NCI-H748 (cell line): ENCODE measurements at regions not wholly inside any gene's neighbourhood (a gene's known extent, or its start where the extent isn't known, plus 50 kb on each side); places are given as distances from the start of the nearest gene placed in this dataset.
A peak's percentile ranks its signal among the peaks of the same experiment; 100 is the strongest.

Experiments
- DNase-seq: peaks from one replicate; lab custom pipeline; 2025; ENCODE audit not compliant: unreplicated experiment; lab: John Stamatoyannopoulos, UW

DNA sequence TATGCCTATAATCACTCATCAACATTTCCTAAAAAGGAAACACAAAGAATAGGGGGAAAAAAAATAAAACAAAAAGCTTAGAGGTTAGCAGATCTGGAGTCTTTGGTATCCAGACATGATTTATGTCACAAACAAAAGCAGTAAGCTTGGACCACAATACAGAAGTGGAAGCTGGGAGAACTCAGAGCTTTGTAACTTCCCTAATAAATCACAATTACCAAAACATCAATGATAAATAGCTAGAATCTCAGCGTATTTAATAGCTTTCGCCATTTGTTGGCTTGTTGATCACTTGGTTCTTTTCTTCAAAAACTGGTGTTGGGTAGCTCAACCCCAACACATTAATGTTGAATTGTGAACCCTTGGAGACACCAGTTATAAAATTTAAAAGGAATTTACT is 392.5 kb downstream of the IRS1 start:
- no peak for DNase-seq

DNA sequence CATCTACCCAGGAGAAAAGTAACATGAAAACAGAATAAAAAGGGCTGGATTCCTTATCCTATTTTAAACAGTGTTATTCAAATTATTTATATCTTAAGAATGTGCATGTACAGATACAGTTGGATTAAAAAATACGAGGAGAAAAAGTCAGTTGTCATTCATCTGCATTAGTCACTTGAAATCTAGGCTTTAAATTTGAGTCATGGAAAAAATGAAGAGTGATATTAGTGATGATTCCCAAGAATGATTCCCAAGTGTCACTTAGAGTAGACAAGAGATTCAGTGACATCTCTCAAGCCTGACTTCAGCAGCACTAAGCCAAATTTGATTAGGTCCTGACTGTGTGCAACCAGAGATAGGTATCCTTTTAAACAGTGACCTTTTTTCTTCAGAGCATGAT is 394.2 kb downstream of the IRS1 start:
- DNase-seq, result no peak

DNA sequence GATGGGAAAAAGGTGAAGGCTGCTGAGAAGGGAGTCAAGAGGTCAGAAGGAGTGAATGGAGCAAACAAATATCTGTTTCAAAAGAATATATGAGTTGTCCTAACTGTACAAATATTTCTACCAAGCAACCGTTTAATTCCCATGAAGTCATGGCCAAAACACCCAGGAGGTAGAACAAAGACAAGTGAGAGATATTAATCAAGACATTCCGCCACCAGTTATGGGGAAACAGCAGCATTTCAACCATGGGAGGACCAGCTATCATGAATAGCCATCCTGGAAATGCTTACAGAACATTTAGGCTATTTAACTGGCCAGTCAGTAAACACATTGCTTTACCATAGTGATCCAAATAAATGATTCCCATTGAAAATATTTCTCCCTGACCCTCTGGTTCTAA is 396.3 kb downstream of the IRS1 start:
- DNase-seq, result no peak

DNA sequence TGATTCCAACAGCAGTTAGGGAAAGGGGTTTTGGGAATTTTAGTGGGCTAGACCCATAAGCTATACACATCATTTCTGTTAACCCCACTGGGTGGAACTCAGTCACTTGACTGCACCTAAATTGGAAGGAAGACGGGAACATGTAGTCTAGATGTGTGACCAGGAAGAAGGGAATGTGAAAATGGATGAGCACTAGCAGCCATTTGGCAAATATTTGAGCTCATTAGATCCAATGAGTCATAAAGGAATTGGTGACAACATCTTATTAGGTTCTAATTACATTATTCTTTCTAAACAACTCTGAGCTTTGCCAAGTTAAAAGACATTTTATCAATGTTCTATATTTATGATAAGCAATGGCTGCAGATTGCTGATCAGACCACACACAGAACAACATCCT is 400.6 kb downstream of the IRS1 start:
- DNase-seq, result no peak

DNA sequence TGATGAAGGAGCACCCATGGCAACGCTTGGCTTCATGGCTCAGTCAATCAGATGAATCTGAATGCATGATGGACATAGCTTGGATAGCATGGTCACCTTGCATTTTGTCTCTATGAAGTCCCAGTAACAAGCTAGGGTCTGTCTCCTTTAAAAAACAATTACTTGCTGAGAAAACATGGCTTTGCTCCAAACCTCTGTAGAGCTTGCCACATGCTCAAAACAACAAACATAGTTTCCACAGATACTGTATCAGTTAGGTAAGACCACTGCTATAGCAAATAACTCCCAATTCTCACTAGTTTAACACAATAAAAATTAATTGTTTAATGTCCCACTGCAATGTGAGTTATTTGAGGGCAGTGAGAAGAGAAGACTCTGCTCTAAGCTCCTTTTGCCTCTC is 401.0 kb downstream of the IRS1 start:
- no peak for DNase-seq

DNA sequence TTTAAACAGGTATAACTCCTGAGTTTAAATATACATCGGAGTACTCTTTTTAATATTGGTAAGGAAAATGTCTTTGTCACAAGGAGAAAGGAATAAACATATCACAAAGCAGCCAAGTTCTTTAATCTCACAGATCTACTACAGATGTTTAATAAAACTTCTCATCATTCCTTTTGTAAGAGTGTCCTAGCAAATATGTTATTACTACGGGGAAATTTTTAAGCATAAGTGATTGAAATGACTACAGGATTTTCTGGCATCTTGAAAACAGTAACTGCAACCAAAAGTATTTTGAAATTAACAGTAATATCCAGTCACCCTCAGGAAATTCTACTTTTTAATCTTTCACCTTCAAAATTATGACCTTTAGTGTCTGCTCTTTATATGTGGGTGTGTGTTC is 403.1 kb downstream of the IRS1 start:
- no peak for DNase-seq

DNA sequence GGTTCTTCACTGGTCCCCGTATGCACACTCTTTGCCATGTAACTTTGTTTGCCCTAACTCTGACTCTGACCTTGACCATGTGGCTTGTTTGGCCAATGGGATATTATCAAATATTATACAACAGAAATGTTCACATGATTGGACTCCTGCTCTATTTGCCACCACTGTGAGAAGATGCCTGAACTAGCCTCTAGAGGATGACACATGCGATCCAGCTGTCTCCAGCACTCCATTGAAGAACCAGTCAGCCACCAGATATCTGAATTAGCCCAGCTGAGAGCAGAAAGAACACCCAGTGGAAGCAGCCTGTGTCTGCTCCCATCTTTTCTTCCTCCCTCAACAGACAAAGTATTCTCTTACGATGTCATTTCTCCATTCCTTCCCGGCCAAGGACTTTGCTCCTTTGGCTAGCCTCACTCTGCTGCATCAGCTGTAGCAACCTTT is 412.1 kb downstream of the IRS1 start:
- no peak for DNase-seq

DNA sequence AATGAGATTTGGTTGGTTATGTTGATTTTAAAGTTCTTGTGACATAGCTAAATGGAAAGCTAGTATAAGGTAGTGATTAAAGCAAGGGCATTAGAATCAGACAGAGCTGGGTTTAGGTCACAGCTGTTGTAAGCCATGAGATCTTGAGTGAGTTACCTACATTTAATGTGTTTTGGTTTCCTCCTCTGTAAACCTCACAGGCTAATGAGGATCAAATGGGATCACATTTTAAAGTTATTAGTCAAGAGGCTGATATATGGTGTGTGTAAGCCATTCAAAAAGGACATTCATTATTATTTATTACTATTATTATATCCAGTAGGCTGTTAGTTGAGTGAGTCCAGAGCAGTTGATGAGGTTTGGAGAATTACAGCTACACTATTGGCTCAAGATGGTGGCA is 416.2 kb downstream of the IRS1 start:
- DNase-seq, result no peak

DNA sequence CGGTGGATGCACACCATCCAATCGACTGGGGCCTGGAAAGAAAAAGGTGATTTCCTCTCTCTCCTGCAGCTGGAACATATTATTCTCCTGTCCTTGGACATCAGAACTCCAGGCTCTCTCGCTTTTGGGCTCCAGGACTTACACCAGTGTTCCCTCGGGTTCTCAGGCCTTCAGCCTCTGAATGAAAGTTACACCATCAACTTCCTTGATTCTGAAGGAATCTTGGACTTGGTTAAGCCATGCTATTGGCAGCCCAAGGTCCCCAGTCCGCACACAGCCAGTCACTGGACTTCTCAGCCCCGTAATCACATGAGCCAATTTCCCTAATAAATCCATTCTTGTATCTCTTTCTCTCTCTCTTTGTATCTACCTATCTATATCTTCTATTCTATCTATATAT is 418.9 kb downstream of the IRS1 start:
- DNase-seq, result no peak

DNA sequence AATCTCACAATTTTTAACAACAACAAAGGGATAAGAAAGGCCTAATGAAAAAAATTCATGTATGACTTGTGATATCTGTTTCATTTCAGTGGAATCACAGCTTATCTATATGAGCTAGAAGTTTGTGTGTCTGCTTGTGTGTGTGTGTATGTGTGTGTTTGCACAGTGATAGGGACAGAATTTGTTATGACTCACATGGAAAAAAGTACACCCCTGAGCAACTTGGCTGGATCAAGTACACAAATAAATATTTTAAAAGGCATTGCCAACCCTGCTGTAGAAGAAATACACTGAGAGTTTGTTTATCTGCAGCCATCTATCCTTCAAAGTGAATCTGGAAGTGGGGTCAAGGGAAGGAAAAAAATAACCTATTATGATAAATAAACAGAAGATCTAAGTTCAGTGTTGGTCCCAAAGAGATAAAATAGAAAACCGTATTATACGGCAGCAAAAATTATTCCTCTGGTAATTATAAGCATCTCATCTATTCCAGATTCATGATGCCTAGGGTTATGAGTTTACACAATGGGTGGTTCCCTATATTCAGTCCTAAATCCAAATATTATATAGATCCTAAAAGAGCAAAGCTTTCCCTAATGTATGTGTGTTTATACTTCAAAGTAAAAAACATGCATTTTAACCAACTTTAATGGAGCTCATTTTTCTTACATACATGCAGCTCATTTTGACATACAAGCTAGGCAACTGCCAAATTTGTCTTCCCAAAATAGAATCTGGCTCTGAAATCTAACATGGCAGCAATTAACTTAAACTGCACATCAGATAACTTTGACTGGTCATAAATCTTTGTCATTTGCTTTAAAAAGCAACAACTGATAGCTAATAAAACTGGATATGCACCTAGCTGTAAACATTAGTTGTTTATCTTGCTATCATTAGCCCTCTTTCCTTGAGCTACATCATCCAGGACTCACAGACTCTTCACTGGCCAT is 420.6 kb downstream of the IRS1 start:
- no peak for DNase-seq

DNA sequence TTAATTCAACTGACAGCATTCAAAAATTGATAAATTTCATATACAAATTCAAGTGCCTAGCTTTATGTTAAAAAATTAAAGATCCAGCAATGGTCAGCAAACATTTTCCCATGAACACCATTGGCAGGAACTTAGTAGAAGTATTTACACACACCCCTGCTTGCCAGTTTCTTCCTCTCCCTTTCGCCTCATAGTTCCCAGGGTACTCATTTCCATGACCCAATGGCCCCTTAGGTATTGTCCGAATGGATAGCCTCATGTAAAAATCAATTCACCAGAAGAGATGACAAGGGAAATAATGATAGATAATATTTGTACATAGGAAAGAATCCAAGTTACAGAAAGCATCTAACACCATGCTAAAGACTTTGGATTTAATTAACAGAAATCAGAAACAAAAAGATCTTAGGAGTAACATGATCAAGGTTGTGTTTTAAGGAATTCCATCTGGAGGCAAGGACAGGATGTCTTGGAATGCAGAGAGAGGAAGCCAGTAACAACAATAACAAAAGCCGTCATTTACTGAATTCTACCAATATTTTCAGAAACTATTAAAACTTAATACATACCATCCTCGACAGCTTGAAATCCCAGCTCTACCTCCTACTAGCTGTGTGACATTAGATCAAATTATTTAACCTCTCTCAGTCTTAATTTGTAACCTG is 423.0 kb downstream of the IRS1 start:
- no peak for DNase-seq

DNA sequence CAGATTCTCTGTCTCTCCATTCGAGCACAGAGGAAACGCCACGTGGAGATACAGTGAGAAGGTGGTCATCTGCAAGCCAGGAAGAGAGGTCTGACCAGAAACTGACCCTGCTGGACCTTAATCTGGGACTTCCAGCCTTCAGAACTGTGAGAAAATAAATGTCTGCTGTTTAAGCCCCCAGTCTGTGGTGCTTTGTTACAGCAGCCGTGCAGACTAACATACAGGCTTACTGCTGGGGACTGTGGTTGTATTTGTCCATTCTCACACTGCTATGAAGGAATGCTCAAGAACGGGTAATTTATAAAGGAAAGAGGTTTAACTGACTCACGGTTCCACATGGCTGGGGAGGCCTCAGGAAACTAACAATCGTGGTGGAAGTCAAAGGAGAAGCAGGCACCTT is 432.7 kb downstream of the IRS1 start:
- no peak for DNase-seq

DNA sequence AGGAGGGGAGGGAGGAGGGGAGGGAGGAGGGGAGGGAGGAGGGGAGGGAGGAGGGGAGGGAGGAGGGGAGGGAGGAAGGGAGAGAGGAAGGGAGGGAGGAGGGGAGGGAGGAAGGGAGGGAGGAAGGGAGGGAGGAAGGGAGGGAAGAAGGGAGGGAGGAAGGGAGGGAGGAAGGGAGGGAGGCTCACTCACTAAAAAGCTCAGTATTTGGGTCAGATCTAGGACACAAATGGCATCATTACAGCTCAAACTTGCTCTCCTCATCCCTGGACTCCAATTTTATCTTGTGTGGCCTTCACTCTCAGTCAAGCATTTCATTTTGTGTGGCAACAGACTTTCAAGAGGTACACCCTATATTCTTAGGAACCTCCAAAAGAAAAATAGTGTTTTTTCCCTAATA is 435.4 kb downstream of the IRS1 start:
- DNase-seq, result no peak

DNA sequence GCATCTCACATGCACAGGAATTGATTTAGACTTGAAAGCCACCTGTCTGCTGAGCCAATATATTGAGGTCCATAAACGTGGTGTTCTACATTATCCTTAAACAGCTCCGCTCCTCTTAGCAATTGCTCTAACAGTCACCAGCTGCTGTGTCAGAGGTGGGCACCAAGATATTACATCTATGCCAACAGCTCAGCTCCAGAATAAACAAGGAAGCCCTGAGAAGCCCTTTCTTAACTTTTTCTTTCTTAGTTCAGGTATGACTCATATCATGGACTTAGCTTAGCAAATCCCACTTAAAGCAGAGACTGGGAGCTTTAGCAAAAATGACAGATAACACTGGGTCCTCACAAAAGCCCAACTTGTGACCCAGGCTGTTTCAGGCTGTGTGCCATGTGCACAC is 436.6 kb downstream of the IRS1 start:
- no peak for DNase-seq

DNA sequence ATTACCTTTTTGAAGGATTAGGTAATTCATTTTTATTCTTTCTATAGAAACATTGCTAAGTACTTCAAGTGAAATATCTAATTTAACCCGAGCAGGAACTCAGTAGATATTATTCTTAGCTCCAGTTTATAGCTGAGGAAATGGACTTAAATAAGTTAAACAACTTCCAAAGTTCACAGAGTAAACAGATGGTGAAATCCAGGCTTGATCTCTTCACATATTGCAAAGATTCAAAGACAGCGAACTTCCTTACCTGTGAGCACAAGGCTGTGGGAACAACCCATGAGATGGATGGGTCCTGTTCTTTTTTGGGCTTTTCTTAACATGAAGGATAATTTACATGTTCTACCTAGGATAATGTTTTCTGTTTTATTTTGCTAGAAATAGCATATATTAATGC is 439.0 kb downstream of the IRS1 start:
- no peak for DNase-seq

DNA sequence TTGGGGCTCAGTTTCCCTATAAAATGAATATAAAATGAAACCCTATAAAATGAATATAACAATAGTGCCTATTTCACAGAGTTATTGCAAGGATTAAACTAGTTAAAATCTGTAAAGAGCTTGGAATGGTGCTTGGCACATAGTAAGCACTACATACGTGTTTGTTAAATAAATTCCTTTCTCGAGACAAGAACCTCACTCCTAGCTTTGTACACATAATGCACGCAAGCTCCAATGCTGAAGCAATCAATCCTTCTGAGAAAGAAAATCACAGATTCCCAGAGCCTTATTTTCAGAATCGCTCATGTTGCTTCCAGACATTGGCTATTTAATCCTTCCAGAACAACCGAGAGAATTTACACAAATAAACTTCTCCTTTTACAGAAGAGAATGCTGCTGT is 440.9 kb downstream of the IRS1 start:
- no peak for DNase-seq

DNA sequence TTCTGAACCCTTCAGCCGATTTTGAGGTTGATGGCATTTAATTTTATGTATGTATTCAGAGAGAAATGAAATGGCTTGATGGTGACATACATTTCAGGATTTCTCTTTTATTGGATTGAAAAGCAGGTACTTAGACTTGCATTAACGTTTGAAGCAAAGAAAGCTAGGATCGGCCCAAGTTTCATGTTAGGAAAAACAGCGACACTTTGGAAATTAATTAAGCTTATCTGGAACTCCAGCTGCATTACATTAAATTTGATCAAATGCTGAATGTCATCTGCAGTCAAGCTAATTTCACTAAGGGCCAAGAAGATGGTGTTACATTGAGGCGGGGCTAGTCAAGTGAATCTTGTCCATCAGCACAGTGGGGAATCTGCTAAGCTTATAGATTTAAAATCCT is 441.8 kb downstream of the IRS1 start:
- no peak for DNase-seq

DNA sequence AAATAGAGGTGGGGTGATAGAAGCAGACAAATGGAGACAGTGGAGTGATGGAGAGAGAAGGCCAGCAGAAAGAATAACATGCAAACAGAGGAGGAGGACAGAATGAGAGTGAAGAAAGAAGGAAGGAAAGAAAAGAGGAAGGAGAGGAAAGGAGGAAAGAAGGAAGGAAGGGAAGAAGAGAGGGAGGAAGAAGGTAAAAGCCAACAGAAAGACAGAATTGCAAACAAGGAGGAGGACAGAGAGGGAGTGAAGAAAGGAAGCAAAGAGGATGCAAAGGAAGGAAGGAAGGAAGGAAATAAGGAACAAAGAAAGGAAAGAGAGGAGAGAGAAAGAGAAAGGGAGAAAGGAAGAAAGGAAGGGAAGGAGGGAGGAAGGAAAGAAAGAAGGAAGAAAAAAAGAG is 444.0 kb downstream of the IRS1 start:
- no peak for DNase-seq

DNA sequence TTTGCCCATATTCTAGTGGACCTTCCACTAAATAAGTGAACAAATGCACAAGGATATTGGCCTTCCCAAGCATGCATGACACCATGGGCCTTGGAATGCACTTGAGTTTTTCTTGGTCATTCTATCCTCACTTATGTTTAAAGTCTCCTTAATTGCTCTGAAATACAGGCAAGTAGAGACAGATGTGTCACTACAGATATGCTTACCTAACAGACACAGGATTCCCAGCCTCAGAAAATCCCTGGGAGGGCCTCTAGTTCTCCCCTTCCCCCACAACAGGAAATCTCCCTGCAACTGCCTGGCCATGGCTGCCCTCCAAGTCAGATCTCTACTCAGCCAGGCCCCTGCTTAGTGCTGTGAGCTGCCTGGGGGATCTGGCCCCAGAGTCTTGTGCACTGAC is 445.2 kb downstream of the IRS1 start:
- no peak for DNase-seq

DNA sequence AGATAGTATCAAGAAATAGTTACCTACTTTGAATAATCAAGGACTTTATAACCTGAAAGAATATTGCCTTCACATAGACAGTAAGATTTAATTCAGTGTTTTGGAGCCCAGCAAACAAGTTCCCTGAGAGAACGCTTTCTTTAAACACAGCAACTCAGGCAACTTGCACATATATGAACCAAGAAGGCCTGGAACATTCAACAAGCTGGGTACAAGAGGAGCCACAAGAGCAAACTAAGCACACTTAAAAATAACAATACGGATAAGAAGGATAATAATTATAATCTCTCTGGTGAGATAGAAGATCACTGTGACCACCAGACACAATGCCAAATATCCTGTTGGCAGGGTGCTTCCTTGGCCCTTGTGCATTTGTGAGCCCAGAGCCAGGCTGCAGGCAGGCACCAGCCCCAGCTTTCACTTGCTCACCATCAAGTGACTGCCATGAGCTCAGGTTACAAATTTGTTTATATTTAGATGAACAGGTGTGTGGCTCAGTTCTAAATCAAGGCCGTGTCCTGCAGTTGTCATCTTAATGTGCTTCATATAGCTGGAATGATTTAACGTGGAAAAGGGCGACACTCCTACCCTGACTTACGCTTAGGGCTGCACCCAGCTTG is 446.6 kb downstream of the IRS1 start:
- peak; percentile 36 for DNase-seq

DNA sequence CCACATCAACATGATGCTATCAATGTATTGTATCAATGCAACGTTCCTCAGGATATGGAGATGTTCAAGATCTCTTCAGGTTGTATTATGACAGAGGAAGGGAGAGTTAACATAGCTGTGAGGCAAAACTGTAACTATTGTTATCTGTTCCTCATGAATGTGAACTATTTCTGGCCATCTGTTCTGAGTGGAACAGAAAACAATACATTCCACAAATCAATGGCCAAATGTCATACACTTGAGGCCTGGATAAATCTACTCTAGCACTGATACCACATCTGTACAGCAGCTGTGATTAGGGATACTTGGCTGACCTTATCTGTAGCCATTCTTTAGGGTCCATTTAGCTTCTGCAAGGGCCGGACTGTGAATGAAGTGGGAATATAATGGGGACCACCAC is 447.9 kb downstream of the IRS1 start:
- DNase-seq, result no peak

DNA sequence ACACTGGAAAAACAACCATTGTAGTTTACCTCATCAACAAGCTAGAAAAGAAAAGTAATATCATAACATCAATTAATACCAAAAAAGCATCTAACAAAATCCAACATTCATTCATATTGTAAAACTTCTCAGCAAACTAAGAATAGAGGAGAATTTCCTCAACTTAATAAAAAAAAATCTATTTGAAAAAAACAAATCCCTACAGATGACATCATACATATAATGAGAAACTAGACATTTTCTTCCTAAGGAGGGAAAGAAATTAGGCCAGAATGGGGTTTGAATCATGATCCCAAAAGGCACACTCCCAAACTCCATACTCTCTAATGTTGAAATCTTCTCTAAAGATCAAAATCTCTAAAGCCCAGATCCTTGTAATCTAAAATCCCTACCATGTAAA is 460.0 kb downstream of the IRS1 start:
- DNase-seq, result no peak
